ENCODE measurements at regions not wholly inside any gene's neighbourhood (a gene's known extent, or its start where the extent isn't known, plus 50 kb on each side); places are given as distances from the start of the nearest gene placed in this dataset.
"Not testable (repeated sequence)": the region's sequence is repeated elsewhere in the genome, so short reads cannot be mapped to it uniquely, and the experiment has no call there.

DNA sequence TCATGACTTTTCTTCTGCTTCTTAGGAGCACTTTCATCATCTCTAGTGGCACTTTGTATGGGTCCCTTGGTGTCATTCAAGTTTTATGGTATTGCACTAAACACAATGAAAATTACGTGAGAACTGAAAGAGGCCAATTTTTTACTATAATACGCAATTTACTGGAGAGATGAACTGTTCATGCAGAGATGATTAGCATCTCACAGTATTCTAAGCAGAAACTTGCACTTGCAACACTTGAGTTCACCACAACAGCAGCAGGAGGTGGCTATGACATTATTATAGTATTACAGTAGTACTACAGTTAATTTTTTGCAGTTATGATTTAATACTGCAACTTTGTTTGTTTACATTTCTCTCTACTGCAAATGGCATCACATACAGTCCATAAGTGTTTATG, 793.1 kb upstream of the CRIM1 start:
- no peak for DNase-seq

DNA sequence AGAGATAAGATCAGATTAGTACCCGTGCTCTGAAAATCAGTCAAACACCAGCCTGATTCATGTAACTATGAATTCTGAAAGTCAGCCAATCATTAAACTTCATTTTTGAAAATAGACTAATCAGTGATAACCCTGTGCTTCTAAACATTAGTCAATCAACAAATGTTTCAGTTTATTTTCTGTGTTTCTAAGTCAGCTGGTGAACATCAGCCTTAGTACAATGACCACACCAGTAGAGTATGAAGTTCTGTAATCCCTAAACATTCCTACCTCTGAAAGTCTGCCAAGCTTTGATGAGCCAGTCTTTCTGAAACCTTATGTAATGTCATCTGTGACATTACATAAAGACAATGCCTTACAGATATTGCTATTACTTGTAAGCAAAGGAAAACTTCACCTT, 807.4 kb upstream of the CRIM1 start:
- DNase-seq = peak; percentile 16 to 36 (median 35)

DNA sequence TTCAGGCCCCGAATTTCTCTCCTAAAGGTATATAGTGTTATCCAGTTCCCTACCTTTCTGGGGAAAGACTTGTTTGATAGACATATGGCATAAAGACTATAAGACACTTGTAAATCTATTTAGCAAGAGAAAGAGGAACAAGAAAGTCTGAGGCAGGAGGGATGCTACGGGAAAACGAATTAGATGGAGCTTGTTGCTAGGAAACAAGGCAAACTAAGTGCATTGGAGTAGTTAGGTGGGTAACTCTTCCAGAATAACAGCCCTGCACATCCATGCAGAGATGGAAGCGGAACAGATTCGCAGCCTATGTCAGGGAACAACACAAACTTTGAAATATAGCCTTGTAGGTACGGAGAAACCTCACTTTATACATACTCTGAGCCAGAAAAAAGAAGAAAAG, 810.3 kb upstream of the CRIM1 start:
- DNase-seq = no peak

- DNase-seq = no peak
Observed at GRCh38 chr2:35538796-35539195, 816.8 kb upstream of the CRIM1 start.

- no peak for DNase-seq
Observed at GRCh38 chr2:35530615-35531135, 824.9 kb upstream of the CRIM1 start.

DNA sequence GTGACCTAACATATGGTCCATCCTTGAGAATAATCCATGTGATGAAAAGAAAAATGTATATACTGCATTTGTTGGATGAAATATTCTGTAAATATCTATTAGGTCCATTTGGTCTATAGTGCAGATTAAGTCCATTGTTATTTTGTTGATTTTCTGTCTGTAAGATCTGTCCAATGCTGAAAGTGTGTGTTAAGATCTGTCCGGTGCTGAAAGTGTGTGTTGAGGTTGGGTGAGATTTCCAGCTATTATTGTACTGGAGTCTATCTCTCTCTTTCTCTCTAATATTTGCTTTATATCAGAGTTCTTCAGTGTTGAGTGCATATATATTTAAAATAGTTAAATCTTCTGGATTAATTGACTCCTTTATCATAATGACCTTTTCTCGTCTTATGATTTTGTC, 828.8 kb upstream of the CRIM1 start:
- DNase-seq = no peak

- DNase-seq = no peak
Observed at GRCh38 chr2:35522450-35522849, 833.1 kb upstream of the CRIM1 start.

- peak in 1 of 3 donors; percentile 2 for DNase-seq
Observed at GRCh38 chr2:35510636-35511035, 844.9 kb upstream of the CRIM1 start.

DNA sequence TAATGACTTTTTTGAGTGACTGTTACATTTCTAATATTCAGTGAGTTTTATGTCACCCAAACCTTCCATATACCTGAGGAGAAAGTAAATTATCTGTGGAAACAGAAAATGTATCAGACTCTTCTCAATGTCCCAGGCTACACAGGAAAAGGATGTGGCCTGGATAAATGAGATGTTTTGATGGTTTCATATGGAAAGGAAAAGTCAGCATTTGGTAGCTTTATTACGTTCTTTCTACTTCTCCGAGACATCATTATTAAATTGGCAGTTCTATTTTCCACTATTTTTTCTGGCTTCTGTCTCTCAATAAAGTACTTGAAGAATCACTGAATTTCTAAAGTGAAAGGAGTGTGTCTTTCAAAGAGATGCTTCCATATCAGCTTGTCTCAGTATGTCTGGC, 847.0 kb upstream of the CRIM1 start:
- DNase-seq = no peak

DNA sequence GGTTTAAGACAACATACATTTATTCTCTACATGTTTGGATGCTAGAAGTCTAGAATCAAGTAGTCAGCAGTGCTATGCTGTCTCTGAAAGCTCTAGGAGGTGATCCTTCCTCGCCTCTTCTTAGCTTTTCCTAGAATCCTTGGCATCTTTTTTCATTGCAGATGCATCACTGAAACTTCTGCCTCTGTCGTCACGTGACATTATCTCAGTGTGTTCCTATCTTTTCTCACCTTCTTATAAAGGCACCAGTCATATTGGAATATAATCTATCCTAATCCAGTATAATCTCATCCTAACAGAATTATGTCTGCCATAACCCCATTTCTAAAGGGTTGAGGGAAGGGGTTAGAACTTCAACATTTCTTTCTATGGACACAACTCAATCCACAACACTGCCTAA, 851.2 kb upstream of the CRIM1 start:
- DNase-seq = no peak

DNA sequence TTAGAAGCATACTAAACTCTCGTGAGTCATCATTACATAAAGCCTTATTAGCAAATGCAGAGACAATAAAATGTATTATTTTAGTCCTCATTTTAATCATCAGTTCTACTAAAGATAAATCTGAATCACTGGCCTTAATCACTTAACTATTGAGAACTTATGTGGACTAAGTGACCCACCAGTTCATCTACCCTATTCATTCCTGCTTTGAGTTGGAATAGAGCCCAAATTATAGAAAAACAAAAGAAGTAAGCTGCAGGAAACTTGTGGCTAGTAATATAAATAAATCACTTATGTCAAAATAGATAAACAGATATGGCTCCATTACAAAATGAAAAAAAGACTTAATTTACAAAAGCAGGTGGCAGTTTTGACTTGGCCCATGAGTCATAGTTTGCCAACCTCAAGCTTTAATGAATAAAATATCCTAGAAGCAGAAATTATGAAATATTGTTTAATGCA, 851.8 kb upstream of the CRIM1 start:
- DNase-seq = no peak

- no peak for DNase-seq
Observed at GRCh38 chr2:35503311-35503710, 852.3 kb upstream of the CRIM1 start.

GRCh38 chr2:35501076-35501475, 854.5 kb upstream of the CRIM1 start:
- no peak for DNase-seq

DNA sequence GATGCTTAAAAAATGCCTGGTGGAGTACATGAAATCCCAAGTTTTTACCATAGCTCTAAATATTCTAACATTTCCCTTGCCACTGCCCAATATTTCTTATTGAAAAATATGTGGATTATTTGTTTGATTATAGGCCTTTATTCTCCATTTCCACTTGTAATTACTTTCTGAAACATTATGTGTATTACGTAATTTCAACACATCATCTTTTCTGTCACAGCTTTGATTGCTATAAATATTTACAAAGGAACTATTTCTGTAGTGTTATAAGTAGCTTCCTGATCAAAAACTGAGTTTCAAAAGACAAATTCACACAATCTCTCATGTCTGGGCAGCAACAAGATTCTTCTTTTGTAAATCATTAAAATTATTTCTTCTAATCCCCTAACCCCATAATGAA, 859.6 kb upstream of the CRIM1 start:
- no peak for DNase-seq

- no peak for DNase-seq
Observed at GRCh38 chr2:35495182-35495581, 860.4 kb upstream of the CRIM1 start.

DNA sequence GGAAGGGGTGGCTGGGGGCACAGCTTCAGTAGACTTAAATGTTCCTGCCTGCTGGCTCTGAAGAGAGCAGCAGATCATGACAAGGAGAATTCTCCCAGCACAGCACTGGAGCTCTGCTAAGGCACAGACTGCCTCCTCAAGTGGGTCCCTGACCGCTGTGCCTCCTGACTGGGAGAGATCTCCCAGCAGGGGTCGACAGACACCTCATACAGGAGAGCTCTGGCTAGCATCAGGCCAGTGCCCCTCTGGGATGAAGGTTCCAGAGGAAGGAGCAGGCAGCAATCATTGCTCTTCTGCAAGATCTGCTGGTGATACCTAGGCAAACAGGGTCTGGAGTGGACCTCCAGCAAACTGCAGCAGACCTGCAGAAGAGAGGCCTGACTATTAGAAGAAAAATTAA, 877.5 kb upstream of the CRIM1 start:
- DNase-seq = not testable (repeated sequence)

- no peak for DNase-seq
Observed at GRCh38 chr2:35468245-35468644, 887.3 kb upstream of the CRIM1 start.

DNA sequence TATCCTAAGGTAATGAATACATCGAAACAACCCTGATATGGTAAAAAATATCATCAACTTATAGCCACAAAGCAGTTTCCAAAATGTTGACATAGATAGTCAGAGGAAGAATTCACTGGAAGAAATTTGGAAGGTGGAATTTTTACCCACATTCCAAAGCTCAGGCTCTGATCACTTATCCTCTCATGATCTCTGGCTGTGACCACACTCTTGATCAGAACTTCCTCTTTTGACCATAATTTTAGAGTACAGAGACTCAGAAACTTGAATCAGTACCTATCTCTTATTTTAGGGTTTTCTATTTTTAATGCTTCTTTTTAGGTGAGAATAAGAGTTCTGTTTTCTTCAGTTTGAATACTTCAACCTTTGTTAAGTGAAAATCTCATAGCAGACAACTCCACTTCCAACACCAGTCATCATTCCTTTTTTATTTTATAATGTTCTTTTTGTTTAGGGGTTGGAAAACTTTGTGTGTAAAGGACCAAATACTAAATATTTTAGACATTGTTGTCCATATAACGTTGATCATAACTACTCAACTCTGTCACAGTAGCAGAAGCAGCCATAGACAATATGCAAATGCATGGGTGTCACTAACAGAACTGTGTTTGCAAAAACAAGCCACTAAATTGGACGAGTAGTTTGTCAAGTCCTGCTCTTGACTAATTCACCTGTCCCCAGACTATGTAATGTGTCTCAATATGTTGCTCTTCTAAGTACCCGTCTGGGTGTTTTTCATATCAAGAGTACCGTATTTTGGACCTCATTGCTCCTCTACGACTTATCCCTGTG, 891.6 kb upstream of the CRIM1 start:
- DNase-seq = no peak

- DNase-seq = peak in 1 of 3 donors; percentile 47
Observed at GRCh38 chr2:35462226-35462998, 893.2 kb upstream of the CRIM1 start.

- DNase-seq = no peak
Observed at GRCh38 chr2:35461406-35461805, 894.2 kb upstream of the CRIM1 start.

DNA sequence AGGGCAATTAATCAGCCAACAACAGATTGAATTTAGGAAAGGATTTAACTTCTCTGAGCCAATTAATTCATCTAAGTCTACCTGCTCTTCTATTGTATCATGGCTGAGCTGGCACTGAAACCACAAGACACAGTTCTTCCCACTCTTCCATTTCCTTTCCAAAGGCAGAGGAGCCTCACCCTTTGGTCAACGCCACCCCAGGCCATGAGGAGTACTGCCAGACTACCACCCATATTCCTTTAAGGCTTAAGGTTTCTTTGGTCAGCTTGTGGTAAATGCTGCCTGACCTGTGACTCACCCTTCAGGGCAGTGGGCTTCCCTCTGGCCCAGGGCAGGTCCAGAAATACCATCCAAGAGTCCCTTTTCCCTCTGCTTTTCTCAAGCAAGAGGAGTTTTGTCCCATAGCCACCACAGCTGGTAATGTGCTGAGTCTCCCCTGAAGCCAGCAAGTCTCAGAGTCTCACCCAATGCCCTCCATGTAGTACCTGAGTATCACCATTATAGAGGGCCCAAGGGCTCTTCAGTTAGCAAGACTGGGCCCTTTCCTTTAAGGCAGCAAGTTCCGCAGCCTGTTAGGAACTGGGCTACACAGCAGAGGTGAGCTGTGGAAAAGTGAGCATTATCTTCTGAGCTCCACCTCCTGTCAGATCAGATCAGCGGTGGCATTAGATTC, 900.5 kb upstream of the CRIM1 start:
- DNase-seq = no peak

- DNase-seq = peak in 1 of 3 donors; percentile 22
Observed at GRCh38 chr2:35447821-35448220, 907.8 kb upstream of the CRIM1 start.

All from muscle of back (tissue), 3 donors.